Body of pancreas (tissue), 4 donors: ENCODE measurements at regions not wholly inside any gene's neighbourhood (a gene's known extent, or its start where the extent isn't known, plus 50 kb on each side); places are given as distances from the start of the nearest gene placed in this dataset.

Experiments
- ATAC-seq: fragments of 150-250 bp; one replicate; pipeline ENCODE4 v1.9.1; 2016
- DNase-seq, 4 donors: peaks; one replicate each; pipeline ENCODE4 v3.0.0-alpha.2; 2019
- H3K27ac ChIP-seq, 4 donors: fragments of 200-600 bp; sonication (generic); 1 replicate in 3 of 4; 2 replicates in 1 of 4; pipeline versions ENCODE4 v1.5.1 to v1.6.1; 2016 to 2019; ENCODE audit warnings: mild to moderate bottlenecking in 1 of 4, mixed read lengths in 1 of 4, moderate library complexity in 1 of 4
- H3K27me3 ChIP-seq, 2 donors: fragments of 200-600 bp; sonication (generic); one replicate each; pipeline ENCODE4 v1.6.0; 2016; ENCODE audit warnings: mild to moderate bottlenecking in 1 of 2
- H3K36me3 ChIP-seq, 2 donors: fragments of 200-600 bp; sonication (generic); replicated peaks in 1 of 2; 2 replicates each; pipeline ENCODE4 v1.5.1; 2016; ENCODE audit warnings: low read depth in 2 of 2; ENCODE audit not compliant: insufficient read depth in 1 of 2
- H3K4me1 ChIP-seq: fragments of 200-600 bp; sonication (generic); one replicate; pipeline ENCODE4 v1.6.0; 2016
- H3K4me3 ChIP-seq, 2 donors: fragments of 200-600 bp; sonication (generic); 1 replicate in 1 of 2; 2 replicates in 1 of 2; pipeline ENCODE4 v1.5.1; 2016 to 2019
- H3K9me3 ChIP-seq, 3 donors: fragments of 200-600 bp; sonication (generic); 1 replicate in 2 of 3; 2 replicates in 1 of 3; pipeline ENCODE4 v1.5.1; 2016
- POLR2A ChIP-seq, 3 donors: fragments of 450-650 bp; IDR thresholded peaks; one replicate each; pipeline ENCODE4 v1.6.1; 2016; ENCODE audit warnings: antibody characterized with exemption in 3 of 3, mild to moderate bottlenecking in 2 of 3
- WGBS, 2 donors: methylation state at CpG; one replicate each; pipeline ENCODE4 v1.1.5; 2017; 5-methylcytosine and 5-hydroxymethylcytosine counted together
- intact Hi-C: fragments of 100-400 bp; cut with DNase I; formaldehyde crosslinking; loops from one replicate; pipeline ENCODE4 v1.15.1; 2023
- TF ChIP-seq, protein P1 (sequence below), 7 experiments: fragments of 450-650 bp in 4 of 7; fragments of 200-600 bp in 3 of 7; sonication (generic) in 3 of 7; IDR thresholded peaks; one replicate each; pipeline ENCODE4 v1.5.1; 2016 to 2019; ENCODE audit warnings: antibody characterized with exemption in 7 of 7

DNA sequence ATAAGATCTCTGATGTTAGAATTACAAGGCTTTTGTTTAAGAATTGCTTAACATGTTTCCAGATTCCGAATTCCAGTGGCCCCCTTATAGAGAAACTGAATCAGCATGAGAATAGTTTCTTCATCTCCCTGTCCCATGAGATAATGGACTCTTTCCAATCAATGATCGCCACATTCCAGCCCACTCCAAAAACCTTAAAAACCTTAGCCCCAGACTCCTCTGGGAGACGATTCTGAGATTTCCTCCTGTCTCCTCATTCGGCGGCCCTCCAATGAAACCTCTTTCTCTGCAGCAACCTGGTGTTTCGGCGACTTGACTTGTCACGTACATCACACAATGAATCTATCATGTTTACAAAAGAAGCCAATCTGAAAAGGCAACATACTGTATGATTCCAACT, 197.1 kb upstream of the PSMD7 start:
- TF ChIP-seq, protein P1, sequence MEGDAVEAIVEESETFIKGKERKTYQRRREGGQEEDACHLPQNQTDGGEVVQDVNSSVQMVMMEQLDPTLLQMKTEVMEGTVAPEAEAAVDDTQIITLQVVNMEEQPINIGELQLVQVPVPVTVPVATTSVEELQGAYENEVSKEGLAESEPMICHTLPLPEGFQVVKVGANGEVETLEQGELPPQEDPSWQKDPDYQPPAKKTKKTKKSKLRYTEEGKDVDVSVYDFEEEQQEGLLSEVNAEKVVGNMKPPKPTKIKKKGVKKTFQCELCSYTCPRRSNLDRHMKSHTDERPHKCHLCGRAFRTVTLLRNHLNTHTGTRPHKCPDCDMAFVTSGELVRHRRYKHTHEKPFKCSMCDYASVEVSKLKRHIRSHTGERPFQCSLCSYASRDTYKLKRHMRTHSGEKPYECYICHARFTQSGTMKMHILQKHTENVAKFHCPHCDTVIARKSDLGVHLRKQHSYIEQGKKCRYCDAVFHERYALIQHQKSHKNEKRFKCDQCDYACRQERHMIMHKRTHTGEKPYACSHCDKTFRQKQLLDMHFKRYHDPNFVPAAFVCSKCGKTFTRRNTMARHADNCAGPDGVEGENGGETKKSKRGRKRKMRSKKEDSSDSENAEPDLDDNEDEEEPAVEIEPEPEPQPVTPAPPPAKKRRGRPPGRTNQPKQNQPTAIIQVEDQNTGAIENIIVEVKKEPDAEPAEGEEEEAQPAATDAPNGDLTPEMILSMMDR (IDR thresholded peaks at IDR 0.05), result no peak
- TF ChIP-seq POLR2A (IDR thresholded peaks at IDR 0.05), result no peak
- Histone ChIP-seq H3K27me3 (no peaks in the 10 kb centered on the region), H3K27ac (no peak overlapping the region), H3K36me3 (no peaks in the 10 kb centered on the region), H3K9me3 (no peaks in the 10 kb centered on the region), H3K4me3 (no peak overlapping the region), H3K4me1 (no peaks in the 10 kb centered on the region)
- intact Hi-C loops, result no loop called here
- 81% methylated on average over 8 of the region's 8 CpGs for WGBS, 2 donors
- ATAC-seq (no peak), DNase-seq (no peak)

DNA sequence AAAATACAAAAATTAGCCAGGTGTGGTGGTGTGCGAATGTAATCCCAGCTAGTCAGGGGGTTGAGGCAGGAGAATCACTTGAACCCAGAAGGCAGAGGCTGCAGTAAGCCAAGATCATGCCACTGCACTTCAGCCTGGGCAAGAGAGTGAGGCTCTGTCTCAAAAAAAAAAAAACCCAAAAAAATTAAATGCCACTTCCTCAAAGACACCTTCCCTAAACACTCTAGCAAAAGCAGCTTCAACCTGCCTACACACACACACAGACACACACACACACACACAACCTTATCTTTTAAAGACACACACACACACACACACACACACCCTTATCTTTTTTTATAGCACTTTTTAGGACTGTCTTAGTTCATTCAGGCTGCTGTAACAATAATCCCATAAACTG, 201.7 kb upstream of the PSMD7 start:
- no peaks in the 10 kb centered on the region for H3K9me3 ChIP-seq

DNA sequence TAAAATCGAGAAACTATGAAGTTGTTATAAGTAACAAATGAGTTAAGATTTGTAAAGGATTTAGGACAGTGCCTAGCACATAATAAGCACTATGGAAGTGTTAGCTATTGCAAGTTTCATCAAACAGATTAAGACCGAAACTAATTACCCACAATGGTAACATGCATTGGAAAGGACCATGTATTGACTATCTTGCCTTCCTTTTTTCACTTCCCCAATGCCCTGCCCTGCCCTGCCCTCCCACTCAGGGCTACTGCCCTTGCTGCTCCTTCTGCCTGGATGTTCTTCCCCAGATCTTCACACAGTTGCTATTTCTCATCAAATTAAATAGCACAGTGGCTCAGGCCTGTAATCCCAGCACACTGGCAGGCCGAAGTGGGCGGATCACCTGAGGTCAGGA, 202.1 kb upstream of the PSMD7 start:
- Histone ChIP-seq H3K36me3 (no peaks in the 10 kb centered on the region), H3K4me1 (no peaks in the 10 kb centered on the region), H3K9me3 (no peaks in the 10 kb centered on the region), H3K4me3 (no peak overlapping the region), H3K27ac (no peak overlapping the region), H3K27me3 (no peaks in the 10 kb centered on the region)
- no peak for TF ChIP-seq POLR2A (IDR thresholded peaks at IDR 0.05)
- TF ChIP-seq, protein P1 (IDR thresholded peaks at IDR 0.05), result no peak
- intact Hi-C loops, result no loop called here
- 76 to 84% methylated on average over 4 of the region's 4 CpGs for WGBS, 2 donors
- no peak for DNase-seq
- no peak for ATAC-seq

More for the DNA sequence above, 201.7 kb upstream of the PSMD7 start:
- TF ChIP-seq POLR2A (IDR thresholded peaks at IDR 0.05), result no peak
- TF ChIP-seq, protein P1 (IDR thresholded peaks at IDR 0.05), result no peak
- H3K4me1 ChIP-seq, result no peaks in the 10 kb centered on the region
- no peak overlapping the region for H3K27ac ChIP-seq
- DNase-seq (no peak), ATAC-seq (no peak)
- no peak overlapping the region for H3K4me3 ChIP-seq
- intact Hi-C loops, result no loop called here
- no peaks in the 10 kb centered on the region for H3K36me3 ChIP-seq
- 69 to 100% methylated on average over 1 of the region's 1 CpG for WGBS, 2 donors
- H3K27me3 ChIP-seq, result no peaks in the 10 kb centered on the region

DNA sequence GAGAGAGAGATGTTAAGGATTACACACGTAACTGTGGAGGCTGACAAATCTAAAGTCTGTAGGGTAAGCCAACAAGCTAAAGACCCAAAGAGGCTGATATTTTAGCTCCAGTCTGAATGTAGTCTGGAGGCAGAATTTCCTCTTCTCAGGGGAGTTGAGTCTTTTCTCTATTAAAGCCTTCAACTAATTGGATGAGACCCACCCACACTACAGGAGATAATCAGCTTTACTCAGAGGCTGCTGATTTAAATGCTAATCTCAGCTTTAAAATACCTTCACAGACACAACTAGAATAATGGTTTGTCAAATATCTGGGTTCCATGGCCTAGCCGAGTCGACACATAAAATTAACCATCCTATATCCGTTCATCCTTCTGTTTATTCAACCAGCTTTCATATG, 204.3 kb upstream of the PSMD7 start:
- WGBS, 2 donors, result 89 to 91% methylated on average over 4 of the region's 4 CpGs

DNA sequence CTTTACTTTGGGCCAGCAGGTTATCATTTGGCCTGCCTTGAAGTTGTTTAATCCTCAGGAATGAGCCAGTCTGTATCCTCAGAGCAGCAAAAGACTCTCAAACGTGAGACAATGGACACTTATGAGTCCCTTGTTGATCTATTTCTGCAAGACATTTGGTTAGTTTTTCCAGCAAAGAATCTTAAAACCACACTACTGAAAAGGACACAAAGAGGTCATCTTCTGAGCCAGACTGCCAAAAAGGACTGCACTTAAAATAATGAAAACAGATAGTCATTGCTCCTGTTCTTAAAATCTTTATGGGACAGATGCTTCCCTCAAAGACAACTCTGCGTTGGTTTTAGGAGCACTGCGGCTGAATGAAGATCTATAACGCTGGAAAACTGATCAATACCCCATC, 205.7 kb upstream of the PSMD7 start:
- H3K4me1 ChIP-seq, result no peaks in the 10 kb centered on the region
- H3K36me3 ChIP-seq, result no peaks in the 10 kb centered on the region
- intact Hi-C loops, result no loop called here
- WGBS, 2 donors, result 64 to 70% methylated on average over 4 of the region's 4 CpGs
- no peaks in the 10 kb centered on the region for H3K9me3 ChIP-seq
- TF ChIP-seq, protein P1 (IDR thresholded peaks at IDR 0.05), result no peak
- no peak for TF ChIP-seq POLR2A (IDR thresholded peaks at IDR 0.05)
- H3K27me3 ChIP-seq, result no peaks in the 10 kb centered on the region
- ATAC-seq (no peak), DNase-seq (no peak)
- no peak overlapping the region for H3K27ac ChIP-seq
- no peak overlapping the region for H3K4me3 ChIP-seq

More for the DNA sequence above, 204.3 kb upstream of the PSMD7 start:
- H3K4me1 ChIP-seq, result no peaks in the 10 kb centered on the region
- ATAC-seq (no peak), DNase-seq (no peak)
- no peak overlapping the region for H3K4me3 ChIP-seq
- intact Hi-C loops, result no loop called here
- H3K27ac ChIP-seq, result no peak overlapping the region
- H3K9me3 ChIP-seq, result no peaks in the 10 kb centered on the region
- TF ChIP-seq, protein P1 (IDR thresholded peaks at IDR 0.05), result no peak
- TF ChIP-seq POLR2A (IDR thresholded peaks at IDR 0.05), result no peak
- H3K36me3 ChIP-seq, result no peaks in the 10 kb centered on the region
- no peaks in the 10 kb centered on the region for H3K27me3 ChIP-seq
